HEK293T (cell line): ENCODE measurements at regions not wholly inside any gene's neighbourhood (a gene's known extent, or its start where the extent isn't known, plus 50 kb on each side); places are given as distances from the start of the nearest gene placed in this dataset.
A peak's percentile ranks its signal among the peaks of the same experiment; 100 is the strongest.

Experiments
- CTCF ChIA-PET: fragments of 350-600 bp; formaldehyde crosslinking; extraction: SDS; loops from one replicate; lab custom pipeline; 2021; ENCODE audit warnings: antibody characterized with exemption, inconsistent platforms; lab: Yijun Ruan, JAX
- POLR2A ChIA-PET: fragments of 350-600 bp; formaldehyde crosslinking; extraction: SDS; loops from one replicate; lab custom pipeline; 2020; ENCODE audit warnings: antibody characterized with exemption, inconsistent platforms; lab: Yijun Ruan, JAX
- DNase-seq: peaks from one replicate; pipeline ENCODE4 v3.0.0; 2012; ENCODE audit warnings: mixed read lengths; ENCODE audit errors: extremely low spot score
- ARNT ChIP-seq: fragments of 450-650 bp; IDR thresholded peaks from 2 replicates; pipeline ENCODE4 v1.6.1; 2017; ENCODE audit warnings: mild to moderate bottlenecking
- BHLHE40 ChIP-seq: fragments of 450-650 bp; IDR thresholded peaks from 2 replicates; pipeline ENCODE4 v1.6.1; 2016; ENCODE audit warnings: mild to moderate bottlenecking, moderate library complexity, borderline replicate concordance
- CTBP1 ChIP-seq: fragments of 450-650 bp; IDR thresholded peaks from 2 replicates; pipeline ENCODE4 v1.6.1; 2016; ENCODE audit warnings: borderline replicate concordance
- ELF4 ChIP-seq: fragments of 450-650 bp; IDR thresholded peaks from 2 replicates; pipeline ENCODE4 v1.6.1; 2017; ENCODE audit warnings: antibody characterized with exemption
- FOXA1 ChIP-seq: fragments of 450-650 bp; IDR thresholded peaks from 2 replicates; pipeline ENCODE4 v1.6.1; 2016; ENCODE audit warnings: mild to moderate bottlenecking
- FOXK2 ChIP-seq: fragments of 450-650 bp; IDR thresholded peaks from 2 replicates; pipeline ENCODE4 v1.6.1; 2016; ENCODE audit warnings: mild to moderate bottlenecking
- FOXM1 ChIP-seq: fragments of 450-650 bp; IDR thresholded peaks from 2 replicates; pipeline ENCODE4 v1.6.1; 2017; ENCODE audit warnings: mild to moderate bottlenecking, borderline replicate concordance
- HDGF ChIP-seq: fragments of 450-650 bp; IDR thresholded peaks from 2 replicates; pipeline ENCODE4 v1.6.1; 2017; ENCODE audit warnings: antibody characterized with exemption, borderline replicate concordance
- L3MBTL2 ChIP-seq: fragments of 450-650 bp; conservative IDR thresholded peaks from 2 replicates; pipeline ENCODE4 v1.6.1; 2016; ENCODE audit warnings: mild to moderate bottlenecking
- LEF1 ChIP-seq: fragments of 450-650 bp; IDR thresholded peaks from 2 replicates; pipeline ENCODE4 v1.6.1; 2017; ENCODE audit warnings: mild to moderate bottlenecking, borderline replicate concordance
- NFRKB ChIP-seq: fragments of 450-650 bp; IDR thresholded peaks from 2 replicates; pipeline ENCODE4 v1.6.1; 2016; ENCODE audit warnings: mild to moderate bottlenecking, moderate library complexity
- SP1 ChIP-seq: fragments of 450-650 bp; IDR thresholded peaks from 2 replicates; pipeline ENCODE4 v1.6.1; 2017
- SUZ12 ChIP-seq: fragments of 450-650 bp; IDR thresholded peaks from 2 replicates; pipeline ENCODE4 v1.6.1; 2016; ENCODE audit warnings: mild to moderate bottlenecking
- TARDBP ChIP-seq: fragments of 450-650 bp; IDR thresholded peaks from 2 replicates; pipeline ENCODE4 v1.6.1; 2016
- ZNF384 ChIP-seq: fragments of 450-650 bp; IDR thresholded peaks from 2 replicates; pipeline ENCODE4 v1.6.1; 2016
- TF ChIP-seq, protein P1 (sequence below): fragments of 450-650 bp; IDR thresholded peaks from 2 replicates; pipeline ENCODE4 v1.6.1; 2016

DNA sequence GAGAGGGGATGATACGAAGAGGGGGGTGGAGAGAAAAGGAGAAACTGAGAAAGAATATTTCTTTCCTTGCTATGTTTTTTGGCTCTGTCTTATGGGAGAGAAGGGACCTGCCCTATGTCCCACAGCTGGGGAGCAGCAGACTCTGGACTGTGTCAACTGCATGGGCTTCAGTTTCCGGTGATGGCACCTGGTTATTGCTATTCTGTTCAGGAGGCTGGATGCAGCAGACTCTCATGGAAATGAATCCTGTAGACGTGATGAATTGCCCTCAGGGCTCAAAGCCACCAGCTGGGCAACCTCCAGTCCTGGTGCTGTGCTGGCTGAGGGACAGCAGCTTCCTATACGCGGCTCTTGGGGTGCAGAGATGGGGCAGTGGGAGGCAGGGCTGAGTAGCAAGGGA, 121.2 kb downstream of the HAPSTR1 start:
- TF ChIP-seq SP1 = no peak
- TF ChIP-seq TARDBP = no peak
- no peak for TF ChIP-seq BHLHE40
- TF ChIP-seq ARNT = no peak
- TF ChIP-seq, protein P1, sequence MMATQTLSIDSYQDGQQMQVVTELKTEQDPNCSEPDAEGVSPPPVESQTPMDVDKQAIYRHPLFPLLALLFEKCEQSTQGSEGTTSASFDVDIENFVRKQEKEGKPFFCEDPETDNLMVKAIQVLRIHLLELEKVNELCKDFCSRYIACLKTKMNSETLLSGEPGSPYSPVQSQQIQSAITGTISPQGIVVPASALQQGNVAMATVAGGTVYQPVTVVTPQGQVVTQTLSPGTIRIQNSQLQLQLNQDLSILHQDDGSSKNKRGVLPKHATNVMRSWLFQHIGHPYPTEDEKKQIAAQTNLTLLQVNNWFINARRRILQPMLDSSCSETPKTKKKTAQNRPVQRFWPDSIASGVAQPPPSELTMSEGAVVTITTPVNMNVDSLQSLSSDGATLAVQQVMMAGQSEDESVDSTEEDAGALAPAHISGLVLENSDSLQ = no peak
- no peak for TF ChIP-seq NFRKB
- TF ChIP-seq LEF1 = no peak
- TF ChIP-seq FOXK2 = no peak
- no peak for TF ChIP-seq HDGF
- no peak for TF ChIP-seq ZNF384
- POLR2A ChIA-PET = no interaction called here
- no peak for DNase-seq
- CTCF ChIA-PET = no interaction called here

DNA sequence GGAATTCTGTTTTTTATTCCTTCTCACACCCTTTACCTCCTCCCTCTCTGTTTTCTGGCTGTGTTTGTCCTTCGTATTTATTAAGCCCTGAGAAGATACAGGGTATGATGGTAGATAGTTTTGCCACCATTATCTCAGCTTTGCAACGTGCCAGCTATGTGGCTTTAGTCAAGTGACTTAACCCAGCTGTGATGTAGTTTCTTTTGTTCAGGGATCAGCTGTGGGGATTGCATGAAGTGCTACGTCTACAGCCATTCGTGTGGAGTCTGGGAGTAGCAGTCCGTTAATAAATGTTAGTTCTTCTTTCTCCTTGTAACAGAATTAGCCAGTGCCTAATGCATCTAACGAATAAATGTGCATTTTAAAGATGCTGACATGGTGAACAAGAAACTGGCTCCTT, 128.4 kb downstream of the HAPSTR1 start:
- POLR2A ChIA-PET = no interaction called here
- CTCF ChIA-PET = no interaction called here
- no peak for DNase-seq
- TF ChIP-seq SUZ12 (no peak), ARNT (no peak), TARDBP (no peak), FOXK2 (no peak), HDGF (no peak), NFRKB (no peak), L3MBTL2 (no peak), BHLHE40 (no peak), FOXM1 (no peak), FOXA1 (no peak), CTBP1 (no peak), SP1 (no peak), ZNF384 (no peak), ELF4 (no peak), LEF1 (no peak)
- TF ChIP-seq, protein P1 = no peak

DNA sequence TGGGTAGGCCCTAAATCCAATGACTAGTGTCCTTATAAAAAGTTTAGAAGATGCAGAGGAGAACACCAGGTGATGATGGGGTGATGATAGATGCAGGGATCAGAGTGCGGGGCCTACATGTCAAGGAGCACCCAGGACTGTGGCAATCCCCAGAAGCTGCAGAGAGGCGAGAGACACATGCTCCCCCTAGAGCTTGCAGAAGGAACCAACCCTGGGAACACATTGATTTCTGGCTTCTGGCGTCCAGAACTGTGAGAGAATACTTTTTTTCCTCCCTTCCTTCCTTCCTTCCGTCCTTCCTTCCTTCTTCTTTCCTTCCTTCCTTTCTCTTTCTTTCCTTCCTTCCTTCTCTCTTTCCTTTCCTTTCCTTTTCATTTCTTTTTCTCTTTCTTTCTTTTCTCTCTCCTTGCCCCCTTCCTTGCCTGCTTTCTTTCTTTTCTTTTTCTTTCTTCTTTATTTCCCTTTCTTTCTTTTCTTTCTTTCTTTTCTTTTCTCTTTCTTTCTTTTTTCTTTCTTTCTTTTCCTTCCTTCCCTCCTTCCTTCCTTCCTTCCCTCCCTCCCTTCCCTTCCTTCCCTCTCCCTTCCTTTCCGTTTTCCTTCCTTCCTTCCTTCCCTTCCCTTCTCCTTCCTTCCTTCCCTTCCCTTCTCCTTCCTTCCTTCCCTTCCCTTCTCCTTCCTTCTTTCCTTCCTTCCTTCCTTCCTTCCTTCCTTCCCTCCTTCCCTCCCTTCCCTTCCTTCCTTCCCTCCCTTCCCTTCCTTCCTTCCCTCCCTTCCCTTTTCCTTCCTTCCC, 134.3 kb downstream of the HAPSTR1 start:
- ChIA-PET POLR2A (no interaction called here), CTCF (interaction anchor here (0.6 to 0.9 kb wide), 2 partner anchors 19 to 143 kb away, joined by 3 to 4 read pairs; no protein-coding TSS in a partner anchor)
- TF ChIP-seq ELF4 = no peak
- no peak for TF ChIP-seq NFRKB
- TF ChIP-seq BHLHE40 = no peak
- peak; percentile 46 for DNase-seq

DNA sequence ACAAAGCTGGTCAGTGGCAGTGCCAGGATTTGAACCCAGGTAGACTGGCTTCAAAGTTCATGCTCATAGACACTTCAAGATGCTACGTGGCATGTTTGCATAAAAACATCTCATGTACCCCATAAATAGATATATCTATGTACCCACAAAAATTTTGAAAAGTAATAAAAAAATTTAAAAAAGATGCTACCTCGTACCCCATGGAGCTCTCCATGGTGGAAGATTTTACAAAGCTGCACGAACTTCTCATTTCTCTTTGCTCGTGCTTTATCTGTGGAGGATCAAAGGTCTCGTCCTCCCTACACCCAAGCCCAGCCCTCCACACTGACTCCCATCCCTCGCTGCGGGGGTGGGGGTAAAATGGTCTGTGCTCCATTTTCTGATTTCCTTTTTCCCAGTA, 135.5 kb downstream of the HAPSTR1 start:
- CTCF ChIA-PET = no interaction called here
- no peak for DNase-seq
- TF ChIP-seq CTBP1 (no peak), FOXM1 (no peak), LEF1 (no peak), FOXK2 (no peak), ZNF384 (no peak), FOXA1 (no peak), ELF4 (no peak), L3MBTL2 (no peak), ARNT (no peak), BHLHE40 (no peak)
- POLR2A ChIA-PET = no interaction called here

DNA sequence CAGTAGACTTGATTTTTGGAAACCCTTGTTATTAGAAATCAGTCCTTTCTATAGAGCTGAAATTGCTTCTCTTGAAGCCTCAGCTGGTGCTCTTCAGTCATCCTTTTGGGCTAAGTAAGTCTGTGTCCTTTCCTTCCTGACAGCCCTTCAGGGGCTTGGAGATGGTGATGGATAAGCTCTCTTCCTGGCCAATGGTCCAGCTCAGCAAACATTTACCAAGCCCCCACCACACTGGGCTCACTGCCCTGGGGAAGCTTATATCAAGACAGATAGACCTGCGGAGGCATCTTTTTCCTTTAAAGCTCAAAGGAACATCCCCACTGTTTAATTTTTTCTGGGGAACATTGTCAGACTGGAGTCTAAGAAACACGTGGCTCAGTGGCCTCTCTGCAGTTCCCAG, 139.6 kb downstream of the HAPSTR1 start:
- POLR2A ChIA-PET = no interaction called here
- CTCF ChIA-PET = no interaction called here
- TF ChIP-seq CTBP1 (no peak), ELF4 (no peak), ARNT (no peak), ZNF384 (no peak), FOXA1 (no peak)
- DNase-seq = no peak

DNA sequence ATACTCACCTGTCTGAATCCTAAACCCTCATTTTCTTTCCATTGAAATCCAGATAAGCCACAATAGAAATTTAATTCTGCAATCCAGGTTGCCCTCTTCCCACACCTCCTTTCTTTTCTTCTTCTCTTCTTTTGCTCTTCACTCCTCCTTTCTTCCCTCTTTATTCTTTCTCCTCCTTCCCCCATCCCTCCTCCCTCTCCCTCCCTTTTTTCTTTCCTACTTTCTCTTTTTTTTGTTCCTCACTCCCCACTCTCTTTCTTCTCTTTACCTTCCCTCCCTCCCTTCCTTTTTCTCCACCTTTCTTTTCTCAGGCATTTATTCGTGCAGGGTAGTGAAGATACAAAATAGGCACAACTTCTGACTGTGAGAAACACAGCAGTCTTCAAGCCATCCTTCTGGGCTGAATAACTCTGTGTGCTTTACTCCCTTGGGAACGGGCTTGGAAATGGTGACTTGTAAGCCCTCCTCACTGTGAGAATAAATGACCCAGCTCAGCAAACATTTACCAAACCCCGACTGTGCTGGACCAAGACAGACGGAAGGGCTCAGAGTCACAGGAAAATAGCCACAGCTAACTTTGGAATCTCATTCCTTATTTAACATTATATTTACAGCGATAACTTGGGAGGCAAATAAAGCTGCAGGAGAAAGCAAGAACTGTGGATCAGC, 140.8 kb downstream of the HAPSTR1 start:
- no peak for DNase-seq
- ChIA-PET POLR2A (no interaction called here), CTCF (no interaction called here)
- TF ChIP-seq ZNF384 (no peak), FOXK2 (no peak), ELF4 (no peak), FOXM1 (no peak), LEF1 (no peak), BHLHE40 (no peak), SUZ12 (no peak), TARDBP (no peak)

DNA sequence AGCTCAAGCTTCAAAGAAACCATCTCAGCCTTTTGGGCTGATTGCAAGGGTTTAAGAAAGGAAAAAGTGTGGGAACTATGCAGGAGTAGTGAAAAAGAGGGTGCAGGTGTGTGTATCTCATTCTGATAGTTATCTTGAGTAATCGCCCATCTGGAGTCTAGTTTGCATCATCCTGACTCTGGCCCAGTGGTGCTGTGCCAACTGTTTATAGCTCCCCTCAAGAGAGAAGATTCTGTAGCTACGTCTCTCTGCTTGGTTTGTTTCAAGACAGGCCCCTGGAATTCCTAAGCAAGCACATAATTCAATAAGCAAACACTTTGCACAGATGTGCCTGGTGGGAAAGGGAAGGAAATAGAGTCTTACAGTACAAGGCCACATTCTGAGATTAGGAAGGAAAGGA, 144.4 kb downstream of the HAPSTR1 start:
- POLR2A ChIA-PET = no interaction called here
- DNase-seq = no peak
- CTCF ChIA-PET = no interaction called here
- no peak for TF ChIP-seq ZNF384
- TF ChIP-seq NFRKB = no peak
- TF ChIP-seq BHLHE40 = no peak
- no peak for TF ChIP-seq FOXK2
- TF ChIP-seq FOXM1 = no peak
- TF ChIP-seq LEF1 = no peak
